GM21390 (cell line): ENCODE measurements at regions not wholly inside any gene's neighbourhood (a gene's known extent, or its start where the extent isn't known, plus 50 kb on each side); places are given as distances from the start of the nearest gene placed in this dataset.
A peak's percentile ranks its signal among the peaks of the same experiment; 100 is the strongest.
"Not testable (repeated sequence)": the region's sequence is repeated elsewhere in the genome, so short reads cannot be mapped to it uniquely, and the experiment has no call there.

Experiments
- ATAC-seq: cut with Tn5 transposase; IDR thresholded peaks from one replicate; pipeline ENCODE4 v1.9.1; 2021; ENCODE audit not compliant: unreplicated experiment

DNA sequence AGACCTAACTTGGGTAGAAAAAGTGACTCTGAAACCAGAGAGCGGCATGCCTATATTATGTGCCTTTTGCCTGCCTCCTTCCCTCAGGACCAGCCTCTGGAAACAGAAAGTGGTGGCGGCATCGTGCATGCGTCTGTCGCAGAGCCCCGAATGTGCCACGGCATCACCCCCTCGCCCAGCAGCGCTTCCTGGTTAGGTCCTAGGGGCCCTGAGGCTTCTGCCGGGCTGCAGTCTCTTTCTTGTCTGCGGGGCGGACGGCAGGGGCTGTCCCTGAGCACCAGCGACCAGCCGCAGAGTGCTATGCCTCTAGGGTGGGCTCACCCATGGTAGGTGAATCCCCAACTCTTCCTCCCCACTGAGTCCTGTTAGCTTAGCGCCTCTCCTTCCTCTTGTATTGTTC lies 68.7 kb downstream of the VSIG4 start:
- no peak for ATAC-seq

DNA sequence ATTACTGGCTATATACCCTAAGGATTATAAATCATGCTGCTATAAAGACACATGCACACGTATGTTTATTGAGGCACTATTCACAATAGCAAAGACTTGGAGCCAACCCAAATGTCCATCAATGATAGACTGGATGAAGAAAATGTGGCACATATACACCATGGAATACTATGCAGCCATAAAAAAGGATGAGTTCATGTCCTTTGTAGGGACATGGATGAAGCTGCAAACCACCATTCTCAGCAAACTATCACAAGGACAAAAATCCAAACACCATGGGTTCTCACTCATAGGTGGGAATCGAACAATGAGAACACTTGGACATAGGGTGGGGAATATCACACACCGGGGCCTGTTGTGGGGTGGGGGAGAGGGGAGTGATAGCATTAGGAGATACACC lies 72.7 kb downstream of the VSIG4 start:
- not testable (repeated sequence) for ATAC-seq

DNA sequence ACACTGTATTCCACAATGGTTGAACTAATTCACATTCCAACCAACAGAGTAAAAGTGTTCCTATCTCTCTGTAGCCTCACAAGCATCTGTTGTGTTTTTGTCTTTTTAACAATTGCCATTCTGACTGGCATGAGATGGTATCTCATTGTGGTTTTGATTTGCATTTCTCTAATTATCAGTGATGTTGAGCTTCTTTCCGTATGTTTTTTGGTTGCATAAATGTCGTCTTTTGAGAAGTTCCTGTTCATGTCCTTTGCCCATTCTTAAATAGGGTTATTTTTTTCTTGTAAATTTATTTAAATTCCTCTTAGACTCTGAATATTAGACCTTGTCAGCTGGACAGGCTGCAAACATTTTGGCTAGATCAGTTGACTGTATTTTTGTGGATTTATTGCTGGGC lies 78.2 kb downstream of the VSIG4 start:
- no peak for ATAC-seq

DNA sequence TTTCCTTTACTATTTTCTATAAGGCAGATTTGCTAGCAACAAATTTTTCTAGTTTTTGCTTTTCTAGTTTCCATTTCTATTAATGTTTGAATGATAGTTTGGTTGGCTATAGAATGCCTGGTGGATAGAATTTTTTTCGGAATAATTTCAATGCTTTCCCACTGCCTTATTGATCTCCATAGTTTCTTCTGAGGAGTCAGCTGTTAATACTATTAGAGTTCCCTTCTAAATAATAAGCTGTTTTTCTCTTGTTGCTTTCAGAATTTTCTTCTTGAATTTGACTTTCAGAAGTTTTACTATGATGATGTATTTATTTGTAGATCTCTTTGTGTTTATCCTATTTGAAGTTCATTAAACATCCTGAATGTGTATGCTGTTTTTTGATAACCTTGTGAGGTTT lies 91.8 kb downstream of the VSIG4 start:
- ATAC-seq = no peak

DNA sequence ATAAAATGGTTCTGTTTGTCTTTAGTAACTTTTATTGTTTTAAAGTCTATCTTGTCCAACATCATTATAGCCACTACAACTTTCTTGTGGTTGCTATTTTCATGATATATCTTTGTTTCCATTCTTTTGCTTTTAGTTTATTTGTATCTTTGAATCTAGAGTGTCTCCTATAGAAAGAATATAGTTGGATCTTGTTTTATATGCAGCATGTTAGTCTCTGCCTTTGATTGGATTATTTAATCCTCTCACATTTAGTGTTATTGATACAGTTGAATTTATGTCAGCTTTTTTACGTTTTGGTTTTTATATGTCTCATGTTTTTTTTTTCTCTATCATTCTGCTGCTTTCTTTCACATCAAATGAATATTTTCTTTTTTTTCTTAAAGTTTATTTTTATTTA lies 98.1 kb downstream of the VSIG4 start:
- no peak for ATAC-seq

DNA sequence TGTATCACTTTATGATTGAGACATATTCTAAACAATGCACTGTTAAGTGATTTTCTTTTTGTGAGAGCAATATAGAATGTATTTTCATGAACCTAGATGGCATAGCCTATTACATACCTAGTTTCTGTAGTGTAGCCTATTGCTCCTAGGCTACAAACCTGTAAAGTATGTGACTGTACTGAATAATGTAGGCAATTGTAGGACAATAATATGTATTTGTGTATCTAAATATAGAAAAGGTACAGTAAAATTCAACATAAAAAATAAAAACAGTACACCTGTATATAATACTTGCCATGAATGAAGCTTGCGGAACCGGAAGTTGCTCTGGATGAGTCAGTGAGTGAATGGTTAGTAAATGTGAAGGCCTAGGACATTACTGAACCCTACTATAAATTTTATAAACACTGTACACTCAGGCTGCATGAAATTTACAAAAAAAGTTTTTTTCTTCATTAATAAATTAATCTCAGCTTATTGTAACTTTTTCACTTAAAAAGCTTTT lies 106.7 kb downstream of the VSIG4 start:
- ATAC-seq = no peak

DNA sequence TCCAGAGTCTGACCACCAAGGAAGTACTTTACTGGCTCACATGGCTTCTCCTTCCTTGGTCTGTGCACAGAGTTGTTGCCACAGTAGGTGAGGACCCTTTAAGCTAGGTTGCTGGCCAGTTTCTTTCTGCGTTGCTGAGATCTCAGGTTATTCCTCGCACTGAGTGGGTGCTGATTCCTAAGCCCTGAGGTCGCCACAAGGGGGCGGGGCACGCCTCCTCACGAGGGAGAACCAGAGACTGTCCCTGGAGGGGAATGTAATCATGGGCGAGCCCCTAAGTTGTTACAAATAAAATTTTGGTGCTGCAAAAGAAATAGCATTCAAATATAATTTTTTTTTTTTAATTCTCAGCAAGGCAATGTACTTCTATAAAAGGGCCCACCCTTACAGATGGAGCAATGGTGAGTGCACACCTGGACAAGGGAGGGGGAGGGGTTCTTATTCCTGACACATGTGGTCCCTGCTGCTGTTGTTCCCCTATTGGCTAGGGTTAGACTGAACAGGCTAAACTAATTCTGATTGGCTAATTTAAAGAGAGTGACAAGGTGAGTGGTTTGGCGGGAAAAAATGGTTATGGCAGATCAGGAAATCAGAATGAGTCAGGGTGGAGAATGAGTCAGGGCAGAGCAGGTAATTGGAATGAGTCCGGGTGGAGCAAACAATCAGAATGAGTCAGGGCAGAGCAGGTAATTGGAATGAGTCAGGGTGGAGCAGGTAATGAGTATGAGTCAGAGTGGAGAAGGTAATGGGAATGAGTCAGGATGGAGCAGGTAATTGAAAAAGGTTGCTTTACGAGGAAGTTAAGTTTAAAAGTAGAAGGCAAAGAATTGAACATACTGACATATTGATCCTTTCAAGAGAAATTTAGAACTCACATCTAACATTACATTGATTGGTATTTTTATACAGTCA lies 107.5 kb downstream of the VSIG4 start:
- ATAC-seq = no peak

DNA sequence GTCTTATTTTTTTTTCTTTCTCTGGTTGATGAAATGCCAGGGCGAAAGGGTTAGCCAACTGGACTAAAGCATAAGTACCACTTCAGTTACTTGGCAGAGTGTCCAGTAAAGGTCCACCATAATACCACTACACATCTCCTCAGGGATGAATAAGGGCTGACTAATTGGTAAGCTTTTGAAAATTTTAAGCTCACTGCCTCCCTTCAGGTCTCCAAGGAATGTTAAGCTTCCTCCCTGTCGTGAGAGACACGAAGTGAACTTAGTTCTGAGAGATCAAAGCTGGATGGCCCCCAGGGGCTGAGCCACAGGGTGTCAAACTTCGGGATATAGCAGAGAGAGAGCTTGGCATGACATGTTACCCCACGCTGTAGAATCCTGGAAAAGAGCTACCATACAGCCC lies 111.4 kb downstream of the VSIG4 start:
- no peak for ATAC-seq

DNA sequence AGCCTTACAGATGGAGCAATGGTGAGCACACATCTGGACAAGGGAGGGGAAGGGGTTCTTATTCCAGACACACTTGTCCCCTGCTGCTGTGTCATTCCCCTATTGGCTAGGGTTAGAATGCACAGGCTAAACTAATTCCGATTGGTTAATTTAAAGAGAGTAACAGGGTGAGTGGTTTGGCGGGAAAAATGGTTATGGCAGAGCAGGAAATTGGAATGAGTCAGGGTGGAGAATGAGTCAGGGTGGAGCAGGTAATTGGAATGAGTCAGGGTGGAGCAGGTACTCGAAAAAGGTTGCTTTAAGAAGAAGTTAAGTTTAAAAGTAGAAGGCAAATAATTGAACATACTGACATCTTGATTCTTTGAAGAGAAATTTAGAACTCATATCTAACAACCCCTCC lies 112.5 kb downstream of the VSIG4 start:
- ATAC-seq = not testable (repeated sequence)

DNA sequence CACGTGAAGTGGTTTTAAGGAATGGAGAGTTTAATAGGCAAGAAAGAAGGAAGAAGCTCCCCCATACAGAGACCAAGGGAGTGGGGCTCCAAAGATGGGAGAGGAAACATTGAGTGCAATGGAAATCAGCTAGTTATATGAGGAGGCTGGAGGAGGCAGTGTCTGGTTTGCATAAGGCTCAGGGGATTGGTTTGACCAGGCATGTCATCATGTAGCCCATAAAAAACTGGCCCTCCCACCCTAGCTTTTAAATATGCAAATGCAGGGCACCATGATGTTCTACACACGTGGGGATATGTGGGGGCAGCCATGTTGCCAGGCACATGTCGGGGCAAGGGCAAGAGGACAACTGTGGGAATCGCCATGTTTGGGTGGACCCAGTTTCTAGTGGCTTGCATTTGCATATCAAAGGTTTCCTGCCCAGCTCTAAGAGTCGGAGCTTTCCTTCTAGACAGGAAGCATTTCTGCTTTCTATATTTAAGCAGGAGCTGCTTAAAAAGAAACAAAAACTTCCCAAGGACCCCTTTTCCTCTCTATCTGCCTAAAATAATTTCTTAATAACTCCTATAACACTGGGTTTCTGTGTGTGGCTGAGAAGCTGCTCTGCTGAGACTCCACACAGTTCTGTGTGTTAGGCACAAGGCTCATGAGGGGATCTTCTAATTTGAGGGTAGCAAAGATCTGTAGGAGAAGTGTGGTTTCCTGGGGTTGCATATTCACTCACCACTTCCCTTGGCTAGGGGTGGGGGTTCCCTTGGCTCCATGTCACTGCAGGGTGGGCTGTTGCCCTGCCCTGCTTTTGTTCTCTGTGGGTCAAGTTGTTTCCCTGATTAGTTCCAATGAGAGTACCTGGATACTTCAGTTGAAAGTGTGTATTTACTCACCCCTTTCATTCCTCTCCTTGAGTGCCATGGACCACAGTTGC lies 113.5 kb downstream of the VSIG4 start:
- peak; percentile 86 for ATAC-seq

DNA sequence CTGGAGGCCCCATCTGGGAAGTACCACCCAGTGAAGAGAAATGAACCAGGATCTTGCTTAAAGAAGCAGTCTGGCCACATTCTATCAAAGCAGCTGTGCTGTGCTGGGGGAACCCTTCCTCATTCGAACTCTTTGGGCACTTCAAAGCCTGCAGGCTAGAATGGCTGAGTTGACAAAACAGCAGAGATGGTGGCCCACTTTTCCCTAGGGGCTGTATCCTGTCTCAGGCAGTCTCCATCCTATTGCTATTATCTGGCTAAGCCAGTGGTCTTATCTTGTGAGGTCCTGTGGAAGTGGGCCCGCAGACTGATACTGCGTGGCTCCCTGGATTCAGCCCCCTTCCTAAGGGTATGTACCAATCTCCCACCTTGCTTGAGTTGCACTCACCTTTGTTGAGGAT lies 114.3 kb downstream of the VSIG4 start:
- ATAC-seq = no peak

DNA sequence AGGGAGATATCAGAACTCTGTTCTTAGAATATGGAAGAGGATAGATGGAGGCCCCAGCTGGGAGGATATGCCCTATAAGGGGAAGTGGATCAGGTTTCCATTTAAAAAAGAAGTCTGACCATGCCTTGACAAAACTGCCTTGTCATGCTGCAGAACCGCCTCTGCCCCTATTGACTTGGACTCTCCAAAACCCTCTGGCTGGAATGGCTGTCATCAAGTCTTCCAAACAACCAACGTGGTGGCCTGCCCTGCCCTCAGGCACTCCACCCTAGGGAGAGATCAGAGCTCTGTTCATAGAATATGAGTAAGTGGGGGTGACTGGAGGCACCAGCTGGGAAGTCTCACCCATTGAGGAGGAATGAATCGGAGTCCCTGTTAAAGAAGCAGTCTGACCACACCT lies 114.9 kb downstream of the VSIG4 start:
- no peak for ATAC-seq

DNA sequence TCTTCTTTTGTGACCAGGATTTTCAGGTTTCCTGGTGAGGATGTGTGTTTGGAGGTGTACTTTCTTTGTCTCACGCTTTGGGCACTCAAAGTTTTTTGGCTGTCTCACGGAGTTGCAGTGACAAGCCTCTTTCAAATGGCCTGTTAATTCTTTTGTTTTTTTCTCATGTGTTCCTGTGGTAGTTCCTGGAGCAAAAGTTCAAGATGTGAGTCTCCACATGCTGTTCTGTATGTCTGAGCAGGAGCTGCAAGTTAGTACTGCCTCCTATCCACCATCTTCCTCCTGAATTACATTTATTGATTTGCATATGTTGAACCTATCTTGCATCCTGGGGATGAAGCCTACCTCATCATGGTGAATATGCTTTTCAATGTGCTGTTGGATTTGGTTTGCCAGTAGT lies 118.5 kb downstream of the VSIG4 start:
- ATAC-seq = no peak

DNA sequence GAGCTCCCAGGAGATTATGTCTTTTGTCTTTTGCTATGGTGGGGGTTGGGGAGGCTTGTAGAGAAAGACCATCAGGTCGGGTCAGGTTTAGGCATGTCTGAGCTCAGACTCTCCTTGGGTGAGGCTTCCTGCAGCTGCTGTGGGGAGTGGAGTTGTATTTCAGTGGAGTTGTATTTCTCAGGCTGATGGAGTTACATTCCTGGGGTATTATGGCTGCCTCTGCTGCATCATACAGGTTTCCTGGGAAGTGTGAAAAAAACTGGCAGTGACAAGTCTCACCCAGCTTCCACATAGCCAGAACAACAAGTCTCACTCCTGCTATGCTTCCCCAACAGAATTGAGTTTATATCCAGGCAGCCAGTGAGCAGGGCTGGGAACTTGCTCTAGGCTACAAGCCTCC lies 119.3 kb downstream of the VSIG4 start:
- no peak for ATAC-seq

DNA sequence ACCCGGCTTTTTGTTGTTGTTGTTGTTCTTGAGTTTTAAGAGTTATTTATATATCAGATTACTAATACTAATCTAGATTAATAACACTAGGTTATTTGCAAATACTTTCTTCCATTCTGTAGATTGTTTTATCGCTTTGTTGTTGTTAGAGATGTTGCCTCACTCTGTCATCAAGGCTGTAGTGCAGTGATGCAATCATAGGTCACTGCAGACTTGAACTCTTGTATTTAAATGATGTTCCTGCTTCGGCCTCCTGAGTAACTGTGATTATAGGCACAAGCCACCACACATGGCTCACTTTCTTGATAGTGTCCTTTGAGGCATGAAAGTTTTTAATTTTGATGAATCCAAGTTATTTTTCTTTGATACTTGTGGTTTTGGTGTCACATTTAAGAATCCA lies 129.0 kb downstream of the VSIG4 start:
- ATAC-seq = no peak

DNA sequence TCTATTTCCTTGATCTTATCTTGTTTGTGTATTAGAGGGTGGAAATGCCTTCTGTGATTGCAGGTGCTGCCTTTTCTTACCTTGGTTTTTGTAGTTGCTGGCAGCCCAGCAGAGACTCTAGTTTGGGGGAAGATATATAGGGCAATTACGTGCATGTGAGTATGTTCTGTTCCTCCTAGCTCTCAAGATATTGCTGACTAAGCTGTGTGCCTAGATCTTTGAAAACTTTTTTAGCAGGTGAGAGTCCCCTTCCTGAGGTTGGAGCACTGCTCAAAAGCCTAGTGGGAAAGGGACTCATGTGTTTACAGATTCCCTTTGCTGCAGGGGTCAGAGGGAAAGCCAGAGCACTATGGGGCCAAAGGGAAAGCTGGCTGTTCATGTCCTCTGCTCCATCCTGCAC lies 136.1 kb downstream of the VSIG4 start:
- ATAC-seq = no peak

DNA sequence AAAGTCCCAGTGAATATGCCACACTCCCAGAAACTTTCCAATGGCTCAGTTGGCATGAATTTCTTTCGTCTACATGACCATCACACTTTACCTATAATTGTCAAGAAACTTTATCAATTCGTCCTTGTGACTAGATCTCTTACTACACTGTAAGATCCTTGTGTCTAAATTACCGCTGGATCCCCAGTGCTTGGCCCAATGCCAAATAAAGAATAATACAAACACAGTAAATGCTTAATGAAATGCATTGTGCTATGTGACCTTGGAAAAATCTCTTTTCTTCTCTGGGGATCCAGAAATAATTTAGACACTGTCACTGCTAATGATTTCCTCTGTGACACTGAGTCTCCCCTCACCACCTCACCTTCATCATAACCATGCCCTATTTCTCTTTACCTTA lies 137.9 kb downstream of the VSIG4 start:
- ATAC-seq = no peak

DNA sequence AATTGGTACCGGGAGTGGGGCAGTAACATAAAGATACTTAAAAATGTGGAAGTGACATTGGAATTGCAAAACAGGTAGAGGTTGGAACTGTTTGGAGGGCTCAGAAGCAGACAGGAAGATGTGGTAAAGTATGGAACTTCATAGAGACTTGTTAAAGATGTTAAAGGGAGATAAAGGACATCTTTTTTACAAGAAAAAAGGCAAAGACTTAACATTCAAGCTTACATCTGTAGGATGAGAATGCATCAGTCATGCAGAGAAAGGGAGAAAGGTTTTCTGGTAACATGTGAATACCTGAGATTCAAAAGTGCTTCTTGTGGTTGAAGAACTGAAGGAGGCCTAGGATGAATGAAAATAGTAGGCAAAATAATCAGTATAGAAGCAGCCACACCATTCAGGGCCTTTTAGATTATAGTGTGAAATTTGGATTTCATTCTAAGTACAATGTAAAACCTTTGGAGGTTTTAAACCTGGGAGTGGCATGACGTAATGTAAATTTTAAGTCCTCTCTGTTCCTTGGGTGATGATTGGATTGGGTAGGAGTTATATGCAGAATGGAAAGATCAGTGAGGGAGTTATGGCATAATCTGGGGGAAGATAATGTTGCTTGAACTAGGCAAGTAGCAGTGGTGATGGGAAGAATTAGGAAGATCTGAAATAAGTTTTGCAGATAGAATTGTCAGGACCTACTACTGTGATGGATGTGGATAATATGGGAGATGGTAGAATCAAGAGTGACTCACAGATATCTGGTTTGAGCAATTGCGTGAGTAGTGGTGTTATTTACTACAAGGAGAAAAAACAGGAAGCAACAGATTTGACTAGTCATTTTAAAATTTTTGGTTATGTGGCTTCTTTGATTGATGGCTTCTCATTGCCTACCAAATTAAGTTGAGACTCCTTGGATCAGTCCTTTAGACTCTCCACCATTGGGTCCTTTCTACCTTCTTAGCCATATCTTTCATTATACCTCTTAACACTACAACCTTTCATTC lies 138.7 kb downstream of the VSIG4 start:
- ATAC-seq = no peak

DNA sequence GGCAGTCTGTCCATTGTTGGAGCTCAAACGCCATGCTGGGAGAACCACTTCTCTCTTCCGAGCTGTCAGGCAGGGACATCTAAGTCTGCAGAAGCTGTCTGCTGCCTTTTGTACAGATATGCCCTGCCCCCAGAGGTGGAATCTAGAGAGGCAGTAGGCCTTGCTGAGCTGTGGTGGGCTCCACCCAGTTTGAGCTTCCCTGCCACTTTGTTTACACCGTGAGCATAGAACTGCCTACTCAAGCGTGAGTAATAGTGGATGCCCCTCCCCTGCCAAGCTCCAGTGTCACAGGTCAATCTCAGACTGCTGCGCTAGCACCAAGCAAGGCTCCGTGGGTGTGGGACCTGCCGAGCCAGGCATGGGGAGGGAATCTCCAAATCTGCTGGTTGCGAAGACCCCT lies 145.7 kb downstream of the VSIG4 start:
- no peak for ATAC-seq

DNA sequence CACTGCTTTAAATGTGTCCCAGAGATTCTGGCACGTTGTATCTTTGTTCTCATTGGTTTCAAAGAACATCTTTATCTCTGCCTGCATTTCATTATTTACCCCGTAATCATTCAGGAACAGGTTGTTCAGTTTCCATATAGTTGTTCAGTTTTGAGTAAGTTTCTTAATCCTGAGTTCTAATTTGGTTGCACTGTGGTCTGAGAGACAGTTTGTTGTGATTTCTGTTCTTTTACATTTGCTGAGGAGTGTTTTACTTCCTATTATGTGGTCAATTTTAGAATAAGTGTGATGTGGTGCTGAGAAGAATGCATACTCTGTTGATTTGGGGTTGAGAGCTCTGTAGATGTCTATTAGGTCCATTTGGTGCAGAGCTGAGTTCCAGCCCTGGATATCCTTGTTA lies 148.1 kb downstream of the VSIG4 start:
- ATAC-seq = not testable (repeated sequence)

DNA sequence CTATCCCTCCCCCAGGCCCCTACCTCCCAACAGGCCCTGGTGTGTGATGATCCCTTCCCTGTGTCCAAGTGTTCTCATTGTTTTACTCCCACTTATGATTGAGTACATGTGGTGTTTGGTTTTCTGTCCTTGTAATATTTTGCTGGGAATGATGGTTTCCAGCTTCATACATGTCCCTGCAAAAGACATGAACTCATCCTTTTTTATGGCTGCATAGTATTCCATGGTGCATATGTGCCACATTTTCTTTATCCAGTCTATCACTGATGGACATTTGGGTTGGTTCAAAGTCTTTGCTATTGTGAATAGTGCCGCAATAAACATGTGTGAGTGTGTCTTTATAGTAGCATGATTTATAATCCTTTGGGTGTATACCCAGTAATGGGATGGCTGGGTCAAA lies 151.7 kb downstream of the VSIG4 start:
- not testable (repeated sequence) for ATAC-seq
